GM19463 (cell line): ENCODE measurements at regions not wholly inside any gene's neighbourhood (a gene's known extent, or its start where the extent isn't known, plus 50 kb on each side); places are given as distances from the start of the nearest gene placed in this dataset.

ENCODE experiments used
- ATAC-seq: cut with Tn5 transposase; IDR thresholded peaks from one replicate; pipeline ENCODE4 v1.9.1; 2021; ENCODE audit warnings: mild to moderate bottlenecking, moderate library complexity; ENCODE audit not compliant: unreplicated experiment

DNA sequence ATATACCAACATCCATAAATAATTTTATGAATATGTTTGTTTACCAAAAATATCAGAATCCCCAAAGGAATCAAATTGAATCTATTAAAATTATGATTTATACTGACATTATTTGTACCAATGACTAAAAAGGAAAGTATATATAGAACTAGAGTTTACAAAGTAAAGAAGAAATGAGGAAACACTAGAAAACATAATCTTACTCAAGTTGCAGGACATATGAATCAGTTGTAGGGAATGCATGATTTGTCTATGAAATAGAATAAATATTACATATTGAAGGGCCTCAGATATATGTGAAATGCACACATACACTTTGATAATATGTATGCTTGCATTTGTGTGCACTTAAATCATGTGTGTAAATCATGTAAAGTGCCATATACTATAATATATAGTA is 1466.4 kb downstream of the EFNB2 start:
- ATAC-seq = no peak

DNA sequence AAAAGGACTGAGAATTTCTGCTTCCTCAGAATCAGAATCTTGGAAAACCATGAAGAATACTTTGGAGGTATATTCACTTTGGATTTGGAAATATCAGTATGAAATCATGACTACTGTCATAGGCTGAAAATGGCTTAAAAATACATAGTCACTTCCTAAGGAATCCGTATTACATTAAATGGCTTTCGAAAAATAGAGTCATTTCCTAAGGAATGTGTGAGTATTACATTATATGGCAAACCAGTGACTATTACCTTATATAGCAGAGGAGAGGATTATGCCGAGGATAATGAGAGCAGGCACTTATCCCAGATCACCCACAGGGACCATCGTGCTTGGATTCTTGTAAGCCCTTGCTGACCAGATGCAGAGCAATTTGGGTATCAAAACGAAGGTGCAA is 1471.8 kb downstream of the EFNB2 start:
- no peak for ATAC-seq

DNA sequence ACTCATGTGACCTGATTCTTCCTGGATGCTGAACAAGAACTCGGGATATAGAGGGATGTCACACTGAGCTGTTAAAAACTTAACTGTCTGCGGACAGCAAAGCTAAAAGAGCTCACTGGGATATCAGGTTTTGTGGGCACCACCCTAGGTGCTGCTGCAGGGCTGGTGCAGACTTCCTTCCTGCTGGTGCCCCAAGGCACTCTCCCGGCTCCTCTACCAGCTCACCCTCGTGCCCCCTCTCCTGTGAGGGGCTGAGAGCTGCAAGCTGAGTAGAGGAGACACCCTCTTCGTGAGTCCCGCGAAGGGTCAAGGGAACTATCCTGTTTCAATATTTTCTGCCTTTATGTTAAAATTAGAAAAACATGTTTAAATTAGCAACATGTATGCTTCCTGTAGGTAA is 1475.7 kb downstream of the EFNB2 start:
- ATAC-seq = no peak

- no peak for ATAC-seq
Measured at GRCh38 chr13:105058517-105058916, 1476.9 kb downstream of the EFNB2 start.

- no peak for ATAC-seq
Measured at GRCh38 chr13:105052711-105053110, 1482.8 kb downstream of the EFNB2 start.

DNA sequence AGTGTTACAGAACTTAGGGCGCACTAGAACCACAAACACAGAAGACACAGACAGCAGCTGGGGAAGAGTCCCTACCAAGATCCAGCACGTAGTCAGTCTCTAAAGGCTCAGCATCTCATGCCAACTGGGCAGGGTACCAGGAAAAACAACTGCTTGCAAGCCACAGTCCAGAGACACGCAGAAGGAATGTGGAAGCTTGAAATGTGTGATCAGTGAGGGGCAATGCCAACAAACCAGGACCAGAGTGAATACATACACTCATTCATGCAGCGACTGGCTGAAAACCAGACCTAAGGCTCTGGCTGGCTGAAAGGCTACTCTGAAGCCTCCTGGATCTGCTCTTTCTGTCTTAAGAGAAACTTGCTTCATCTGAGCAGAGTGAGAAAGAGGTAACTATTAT is 1484.8 kb downstream of the EFNB2 start:
- no peak for ATAC-seq

DNA sequence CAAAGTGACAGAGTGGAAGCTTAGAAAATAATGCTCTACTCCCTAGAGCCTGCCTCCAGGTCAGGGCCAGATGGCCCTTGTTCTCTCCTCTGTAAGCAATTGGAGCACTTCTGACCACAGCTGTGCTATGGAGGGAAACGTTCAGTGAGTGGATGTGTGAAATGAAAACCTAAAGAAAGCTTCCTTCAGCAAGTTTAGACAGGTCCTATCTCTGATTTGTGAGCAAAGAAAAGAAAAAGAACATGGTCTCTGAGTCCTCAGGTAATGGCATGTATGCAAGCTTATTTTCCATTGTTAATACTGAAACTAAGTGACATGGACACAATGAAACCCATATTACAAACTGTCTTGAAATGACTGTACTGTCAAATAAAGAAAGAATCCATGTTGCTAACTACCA is 1486.8 kb downstream of the EFNB2 start:
- peak; percentile 81 for ATAC-seq

DNA sequence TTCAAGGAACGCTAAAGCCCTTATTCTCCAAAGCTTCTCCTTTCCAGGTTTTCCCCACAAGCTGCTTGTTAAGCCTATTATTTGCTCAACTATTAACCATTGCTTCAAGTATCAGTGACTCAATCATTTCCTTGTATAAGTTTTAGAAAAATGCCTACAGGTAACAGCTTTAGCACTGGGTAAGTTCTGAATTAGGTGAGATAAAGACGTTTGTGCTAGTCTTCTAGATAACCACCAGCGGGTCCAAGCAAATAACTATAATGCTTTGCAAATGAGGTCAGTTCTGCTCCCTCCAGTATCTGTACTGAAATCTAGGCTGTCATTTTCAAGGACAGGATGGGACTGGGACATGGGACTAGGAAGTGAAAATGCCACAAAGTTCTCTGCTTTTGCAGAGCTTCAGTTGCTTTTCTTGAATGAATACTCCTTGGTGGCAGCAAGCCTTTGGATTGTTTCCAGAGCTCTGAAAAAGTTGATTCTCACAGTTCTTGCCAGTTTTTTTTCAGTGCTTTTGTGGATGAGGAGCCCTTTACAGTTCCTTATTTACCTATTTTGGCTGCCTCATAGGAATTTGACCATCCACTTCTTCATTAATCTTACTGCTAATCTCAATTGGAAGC is 1487.7 kb downstream of the EFNB2 start:
- no peak for ATAC-seq

GRCh38 chr13:105037110-105037509 is 1498.4 kb downstream of the EFNB2 start:
- no peak for ATAC-seq

DNA sequence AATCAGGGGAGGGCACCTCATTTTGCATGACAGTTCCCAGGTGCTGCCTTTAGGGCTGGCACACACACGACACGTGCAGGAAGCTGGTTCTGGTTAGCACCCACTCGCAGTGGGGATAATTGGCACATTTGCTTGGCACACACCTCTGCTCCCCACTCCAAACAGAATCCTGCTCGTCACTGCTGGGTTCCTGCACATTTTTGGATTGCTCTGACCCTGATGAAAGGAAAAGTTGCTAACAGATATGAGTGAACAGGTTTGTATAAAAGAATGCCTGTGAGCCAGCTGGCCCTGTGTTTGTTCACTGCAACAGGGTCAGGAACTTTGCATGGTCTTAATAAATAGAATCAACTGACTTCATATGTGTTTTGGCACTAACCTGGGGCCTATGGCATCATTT is 1500.4 kb downstream of the EFNB2 start:
- no peak for ATAC-seq

- ATAC-seq = no peak
Measured at GRCh38 chr13:105033999-105034398, 1501.5 kb downstream of the EFNB2 start.

GRCh38 chr13:105031306-105031705 is 1504.2 kb downstream of the EFNB2 start:
- no peak for ATAC-seq

GRCh38 chr13:105030851-105031250 is 1504.6 kb downstream of the EFNB2 start:
- no peak for ATAC-seq

GRCh38 chr13:105019073-105019472 is 1516.4 kb downstream of the EFNB2 start:
- ATAC-seq = no peak

- ATAC-seq = no peak
Measured at GRCh38 chr13:105016266-105016665, 1519.2 kb downstream of the EFNB2 start.

DNA sequence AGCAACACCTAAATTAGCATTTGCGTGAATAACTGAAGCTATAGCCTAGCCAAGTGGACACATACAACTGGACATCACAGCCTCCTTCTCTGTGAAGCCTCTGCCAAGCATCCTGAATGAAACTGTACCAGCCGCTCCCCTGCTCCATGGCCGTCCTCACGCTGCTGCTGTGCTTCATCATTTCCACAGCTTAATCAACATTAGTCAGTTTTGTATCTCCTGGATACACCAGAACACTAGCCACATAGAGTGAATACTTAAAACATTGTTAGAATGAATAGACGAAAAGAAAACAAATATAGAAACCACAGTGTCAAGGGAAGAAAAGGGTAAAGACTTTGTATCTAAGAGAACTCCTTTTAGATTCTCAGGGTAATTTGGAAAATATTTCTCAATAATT is 1526.9 kb downstream of the EFNB2 start:
- no peak for ATAC-seq

- no peak for ATAC-seq
Measured at GRCh38 chr13:105007166-105007808, 1528.2 kb downstream of the EFNB2 start.

DNA sequence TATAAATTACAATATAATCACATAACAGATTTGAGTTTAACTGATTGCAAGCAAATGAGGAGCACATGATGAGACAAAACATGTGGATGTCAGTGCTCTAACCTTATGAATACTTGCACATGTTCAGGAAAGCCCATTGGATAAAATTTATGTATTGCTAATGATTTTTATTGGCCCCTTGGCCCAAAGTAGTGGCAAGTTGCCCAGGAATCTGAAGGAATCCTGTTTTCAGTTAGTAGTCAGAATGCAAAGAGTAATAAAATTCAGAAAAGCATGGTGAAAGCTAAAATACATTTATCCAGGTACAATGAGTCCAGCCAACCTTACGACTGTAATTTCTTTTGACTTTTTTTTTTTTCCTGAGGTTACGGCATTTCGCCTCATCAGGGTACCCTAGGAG is 1539.4 kb downstream of the EFNB2 start:
- ATAC-seq = no peak

- ATAC-seq = no peak
Measured at GRCh38 chr13:104993708-104994107, 1541.8 kb downstream of the EFNB2 start.

GRCh38 chr13:104987621-104988020 is 1547.8 kb downstream of the EFNB2 start:
- ATAC-seq = no peak

DNA sequence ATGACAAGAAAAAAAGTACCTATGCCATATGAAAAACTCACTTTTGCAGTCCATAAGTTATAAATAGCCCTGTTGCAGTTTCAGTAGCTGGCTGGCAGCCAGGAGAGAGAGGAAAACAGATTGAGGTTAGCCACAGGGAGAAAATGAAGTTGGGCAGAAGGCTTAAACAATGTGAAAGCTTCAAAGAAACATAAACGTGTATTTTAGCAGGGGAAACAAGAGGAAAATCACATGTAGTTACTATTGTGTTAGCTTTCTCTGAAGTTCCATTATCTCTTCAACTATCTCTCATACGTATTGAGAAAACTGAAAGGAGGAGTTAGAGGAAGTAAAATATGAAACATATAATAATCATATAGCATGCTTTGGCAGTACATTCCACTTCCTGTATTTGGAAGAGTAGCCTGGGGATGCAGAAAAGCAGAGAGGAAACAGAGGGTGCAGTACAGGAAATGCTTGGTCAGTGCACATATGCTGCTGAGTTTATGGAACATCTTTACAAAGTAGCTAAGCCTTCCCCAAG is 1551.1 kb downstream of the EFNB2 start:
- peak; percentile 77 for ATAC-seq

GRCh38 chr13:104983601-104984000 is 1551.9 kb downstream of the EFNB2 start:
- no peak for ATAC-seq

GRCh38 chr13:104980586-104980985 is 1554.9 kb downstream of the EFNB2 start:
- ATAC-seq = no peak
